C4-2B (cell line): ENCODE measurements at regions not wholly inside any gene's neighbourhood (a gene's known extent, or its start where the extent isn't known, plus 50 kb on each side); places are given as distances from the start of the nearest gene placed in this dataset.

ENCODE experiments used
- H3K27ac ChIP-seq: fragments of 450-650 bp; 2 replicates; pipeline ENCODE4 v1.5.1; 2017
- ZFX ChIP-seq: fragments of 450-650 bp; IDR thresholded peaks from 2 replicates; pipeline ENCODE4 v1.6.1; 2017
- TF ChIP-seq, protein P1 (sequence below): fragments of 450-650 bp; conservative IDR thresholded peaks from 2 replicates; pipeline ENCODE4 v1.5.1; 2017; ENCODE audit warnings: mild to moderate bottlenecking

DNA sequence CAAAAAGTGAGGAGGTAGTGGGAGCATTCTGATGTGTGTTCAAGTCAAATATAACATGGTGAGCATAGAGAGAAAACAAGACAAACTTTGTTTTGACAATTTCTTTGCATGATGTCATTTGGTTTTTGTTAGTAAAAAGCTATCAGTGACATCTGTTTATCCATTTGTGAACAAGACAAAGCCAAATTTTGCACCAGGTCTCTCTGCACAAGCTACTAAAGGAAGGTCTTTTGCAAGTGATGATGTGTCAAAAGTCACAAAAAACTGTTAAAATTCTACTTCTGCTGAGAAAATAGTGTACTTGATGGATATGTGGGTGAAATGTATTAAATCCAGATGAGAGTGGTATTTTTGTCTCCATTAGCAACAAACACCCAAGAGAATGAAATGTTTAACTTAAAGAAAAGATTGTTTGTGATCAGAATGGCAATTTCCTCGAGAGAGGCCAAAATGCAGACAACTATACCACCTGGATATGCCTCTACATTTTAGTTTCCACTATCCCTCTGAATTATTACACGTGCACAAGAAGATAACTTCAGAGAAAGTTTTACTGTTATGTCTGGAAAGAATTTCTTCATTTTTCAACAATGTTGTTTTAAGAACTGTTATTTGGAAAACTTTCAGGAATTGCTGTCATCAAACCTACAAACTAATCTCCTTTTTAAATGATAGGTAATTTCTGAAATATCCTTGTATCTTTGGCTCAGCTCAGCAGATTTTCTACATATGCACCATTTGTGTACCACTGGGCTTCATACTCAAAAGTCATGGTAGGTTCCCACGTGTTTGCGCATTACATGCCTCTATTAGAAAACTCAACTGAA, 807.4 kb upstream of the ADGRL2 start:
- no peak overlapping the region for H3K27ac ChIP-seq
- TF ChIP-seq, protein P1, sequence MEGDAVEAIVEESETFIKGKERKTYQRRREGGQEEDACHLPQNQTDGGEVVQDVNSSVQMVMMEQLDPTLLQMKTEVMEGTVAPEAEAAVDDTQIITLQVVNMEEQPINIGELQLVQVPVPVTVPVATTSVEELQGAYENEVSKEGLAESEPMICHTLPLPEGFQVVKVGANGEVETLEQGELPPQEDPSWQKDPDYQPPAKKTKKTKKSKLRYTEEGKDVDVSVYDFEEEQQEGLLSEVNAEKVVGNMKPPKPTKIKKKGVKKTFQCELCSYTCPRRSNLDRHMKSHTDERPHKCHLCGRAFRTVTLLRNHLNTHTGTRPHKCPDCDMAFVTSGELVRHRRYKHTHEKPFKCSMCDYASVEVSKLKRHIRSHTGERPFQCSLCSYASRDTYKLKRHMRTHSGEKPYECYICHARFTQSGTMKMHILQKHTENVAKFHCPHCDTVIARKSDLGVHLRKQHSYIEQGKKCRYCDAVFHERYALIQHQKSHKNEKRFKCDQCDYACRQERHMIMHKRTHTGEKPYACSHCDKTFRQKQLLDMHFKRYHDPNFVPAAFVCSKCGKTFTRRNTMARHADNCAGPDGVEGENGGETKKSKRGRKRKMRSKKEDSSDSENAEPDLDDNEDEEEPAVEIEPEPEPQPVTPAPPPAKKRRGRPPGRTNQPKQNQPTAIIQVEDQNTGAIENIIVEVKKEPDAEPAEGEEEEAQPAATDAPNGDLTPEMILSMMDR, result no peak
- TF ChIP-seq ZFX, result no peak

DNA sequence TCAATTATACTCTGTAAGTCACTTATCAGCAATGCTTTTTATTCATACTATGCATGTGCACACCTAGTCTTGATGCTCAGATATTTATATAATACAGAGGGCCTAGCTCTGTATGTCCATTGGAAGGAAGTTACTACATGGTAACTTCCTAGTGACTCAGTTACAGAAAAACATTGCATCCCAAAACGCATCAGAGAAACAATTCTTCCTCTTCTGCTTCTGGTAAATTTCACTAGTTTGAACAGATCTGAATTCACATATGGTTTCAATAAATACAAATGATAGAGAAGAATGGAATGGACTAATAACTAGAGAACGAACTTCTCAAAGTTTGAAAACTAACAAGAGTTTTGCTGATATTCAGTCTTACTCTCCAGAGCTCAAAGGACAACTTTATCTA, 811.3 kb upstream of the ADGRL2 start:
- no peak overlapping the region for H3K27ac ChIP-seq
- TF ChIP-seq, protein P1, result no peak
- TF ChIP-seq ZFX, result no peak

DNA sequence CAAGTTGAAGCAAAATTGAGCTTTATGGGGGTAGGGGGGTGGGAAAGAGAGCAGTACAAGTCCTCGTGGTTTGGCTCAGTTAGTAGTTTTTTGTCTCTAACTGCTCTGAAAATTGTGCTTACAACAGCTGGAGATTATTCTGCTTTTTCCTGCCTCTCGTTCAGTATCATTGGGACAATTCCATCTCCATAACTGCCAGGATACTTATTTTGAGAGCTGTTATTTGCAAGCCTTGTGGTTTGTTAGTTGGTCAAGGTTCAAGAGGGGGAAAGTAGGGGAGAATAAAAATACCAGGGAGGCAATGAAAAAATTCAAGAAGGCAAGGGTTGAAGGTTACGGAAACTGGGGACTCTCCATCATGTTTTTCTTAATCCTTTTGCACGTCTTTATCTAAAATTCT, 811.8 kb upstream of the ADGRL2 start:
- no peak overlapping the region for H3K27ac ChIP-seq
- TF ChIP-seq ZFX, result no peak
- TF ChIP-seq, protein P1, result no peak

DNA sequence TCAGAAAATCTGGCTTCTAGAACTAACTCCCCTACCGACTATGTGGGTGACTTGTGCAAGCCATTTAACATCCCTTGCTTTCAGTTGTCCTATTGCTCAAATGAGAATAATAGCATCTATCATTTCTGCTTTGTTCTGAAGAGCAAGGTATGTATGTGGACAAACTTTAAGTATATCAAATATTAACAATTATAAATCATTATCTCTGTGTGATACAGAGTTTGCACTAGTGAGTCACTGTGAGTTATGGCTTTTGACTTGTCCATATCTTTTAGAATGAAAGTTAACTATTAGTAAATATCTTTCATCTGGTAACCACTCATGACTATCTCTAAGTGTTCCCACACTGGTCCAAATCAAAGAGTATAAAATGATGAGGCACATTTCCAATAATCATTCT, 812.9 kb upstream of the ADGRL2 start:
- no peak overlapping the region for H3K27ac ChIP-seq
- TF ChIP-seq, protein P1, result no peak
- TF ChIP-seq ZFX, result no peak

DNA sequence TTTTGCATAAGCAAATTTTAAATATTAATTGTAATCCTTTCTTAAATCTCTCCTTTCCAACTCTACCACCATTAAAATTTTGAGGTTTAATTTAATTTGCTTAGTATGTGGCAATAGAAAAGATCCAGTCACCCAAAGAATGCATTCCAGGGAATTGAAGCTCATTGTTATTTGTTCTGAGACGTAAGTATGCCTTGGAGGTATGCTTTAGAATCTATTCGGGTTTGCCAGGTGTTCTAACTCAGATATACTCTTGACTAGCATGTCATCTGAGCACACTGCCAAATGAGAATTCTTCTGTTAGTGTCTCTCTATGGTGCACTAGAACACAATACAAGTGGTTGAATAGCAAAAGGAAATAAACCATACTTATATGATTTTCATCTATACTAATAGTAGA, 813.6 kb upstream of the ADGRL2 start:
- TF ChIP-seq, protein P1, result no peak
- no peak for TF ChIP-seq ZFX
- H3K27ac ChIP-seq, result no peak overlapping the region

DNA sequence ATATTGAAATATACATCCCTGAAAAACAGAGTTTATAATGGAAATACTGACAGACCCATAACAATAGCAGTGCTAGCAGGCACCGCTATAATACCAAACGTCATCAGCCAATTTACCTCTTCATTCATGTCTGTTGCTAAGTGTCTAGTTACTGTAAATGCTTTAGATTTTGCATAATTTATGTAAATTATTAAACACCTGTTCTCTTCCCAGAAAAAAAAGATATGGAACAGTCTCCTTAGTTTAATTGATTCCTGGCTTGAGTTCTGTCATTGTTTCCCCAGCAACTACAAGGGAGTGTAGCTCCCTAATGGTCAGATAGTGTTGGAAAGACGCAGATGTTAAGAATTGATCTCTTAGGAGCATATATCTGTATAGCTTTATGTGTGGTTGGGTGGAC, 817.9 kb upstream of the ADGRL2 start:
- TF ChIP-seq ZFX, result no peak
- TF ChIP-seq, protein P1, result no peak
- H3K27ac ChIP-seq, result no peak overlapping the region

DNA sequence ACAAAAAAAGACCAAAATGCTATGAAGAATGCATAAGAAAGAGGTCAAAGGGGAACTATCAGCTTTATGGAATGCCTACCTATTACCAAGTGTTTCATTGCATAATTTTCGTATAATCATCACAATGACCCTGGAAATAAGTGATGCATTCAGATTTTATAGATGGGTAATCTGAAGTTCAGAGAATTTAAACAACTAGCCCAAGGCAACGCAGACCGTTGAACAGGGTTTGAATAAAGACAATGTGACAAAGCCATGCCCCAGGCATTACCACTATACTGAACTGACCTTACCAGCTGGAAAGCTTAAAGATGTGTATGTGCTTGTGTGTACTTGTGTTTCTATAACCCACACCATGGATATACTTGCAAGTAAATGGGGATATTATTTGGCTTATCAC, 827.6 kb upstream of the ADGRL2 start:
- TF ChIP-seq ZFX, result no peak
- TF ChIP-seq, protein P1, result no peak

More for the DNA sequence above, 827.6 kb upstream of the ADGRL2 start:
- H3K27ac ChIP-seq, result no peak overlapping the region
